GM18519 (cell line): ENCODE measurements at regions not wholly inside any gene's neighbourhood (a gene's known extent, or its start where the extent isn't known, plus 50 kb on each side); places are given as distances from the start of the nearest gene placed in this dataset.
"Not testable (repeated sequence)": the region's sequence is repeated elsewhere in the genome, so short reads cannot be mapped to it uniquely, and the experiment has no call there.

ENCODE experiments used
- ATAC-seq: cut with Tn5 transposase; IDR thresholded peaks from one replicate; pipeline ENCODE4 v1.9.1; 2021; ENCODE audit warnings: mild to moderate bottlenecking, moderate library complexity; ENCODE audit not compliant: unreplicated experiment, low FRiP score

- not testable (repeated sequence) for ATAC-seq
Observed at GRCh38 chr4:131883181-131883580, 1265.9 kb upstream of the PCDH10 start.

GRCh38 chr4:131925662-131926061 lies 1223.4 kb upstream of the PCDH10 start:
- ATAC-seq, result not testable (repeated sequence)

GRCh38 chr4:131967646-131968045 lies 1181.4 kb upstream of the PCDH10 start:
- not testable (repeated sequence) for ATAC-seq

GRCh38 chr4:131974730-131975129 lies 1174.4 kb upstream of the PCDH10 start:
- no peak for ATAC-seq

GRCh38 chr4:131975276-131976132 lies 1173.6 kb upstream of the PCDH10 start:
- ATAC-seq, result not testable (repeated sequence)

- not testable (repeated sequence) for ATAC-seq
Observed at GRCh38 chr4:131976133-131977002, 1172.7 kb upstream of the PCDH10 start.

- ATAC-seq, result no peak
Observed at GRCh38 chr4:131978120-131978519, 1171.0 kb upstream of the PCDH10 start.

GRCh38 chr4:131989576-131989975 lies 1159.5 kb upstream of the PCDH10 start:
- ATAC-seq, result no peak

- ATAC-seq, result no peak
Observed at GRCh38 chr4:132001542-132001941, 1147.6 kb upstream of the PCDH10 start.

- ATAC-seq, result no peak
Observed at GRCh38 chr4:132003593-132003992, 1145.5 kb upstream of the PCDH10 start.

- no peak for ATAC-seq
Observed at GRCh38 chr4:132015321-132015720, 1133.8 kb upstream of the PCDH10 start.

- ATAC-seq, result no peak
Observed at GRCh38 chr4:132016703-132017350, 1132.3 kb upstream of the PCDH10 start.

GRCh38 chr4:132026166-132026565 lies 1122.9 kb upstream of the PCDH10 start:
- no peak for ATAC-seq

GRCh38 chr4:132026816-132027215 lies 1122.3 kb upstream of the PCDH10 start:
- no peak for ATAC-seq

GRCh38 chr4:132056496-132056895 lies 1092.6 kb upstream of the PCDH10 start:
- ATAC-seq, result no peak

- no peak for ATAC-seq
Observed at GRCh38 chr4:132059227-132059626, 1089.9 kb upstream of the PCDH10 start.

GRCh38 chr4:132062611-132063239 lies 1086.4 kb upstream of the PCDH10 start:
- no peak for ATAC-seq

GRCh38 chr4:132063829-132064228 lies 1085.3 kb upstream of the PCDH10 start:
- no peak for ATAC-seq

- no peak for ATAC-seq
Observed at GRCh38 chr4:132065940-132066495, 1083.1 kb upstream of the PCDH10 start.

GRCh38 chr4:132071815-132072214 lies 1077.3 kb upstream of the PCDH10 start:
- no peak for ATAC-seq
